ENCODE measurements at regions not wholly inside any gene's neighbourhood (a gene's known extent, or its start where the extent isn't known, plus 50 kb on each side); places are given as distances from the start of the nearest gene placed in this dataset.

- peaks cover 16% of the 10 kb centered on the region for H3K4me1 Mint-ChIP-seq (ENCODE audit: low read depth)
- no peak overlapping the region for H3K27ac Mint-ChIP-seq
- DNase-seq (no peak), ATAC-seq (no peak)
- intact Hi-C loops (cut with micrococcal nuclease): no loop called here
- CTCF ChIA-PET: no interaction called here
- H3K9me3 Mint-ChIP-seq: peaks cover 9% of the 10 kb centered on the region
- TF ChIP-seq CTCF (IDR thresholded peaks at IDR 0.05): no peak
- POLR2A ChIA-PET: interaction anchor here (1.2 kb wide), 1 partner anchor 30 kb away, joined by 3 read pairs; no protein-coding TSS in a partner anchor
- H3K36me3 Mint-ChIP-seq (ENCODE audit: low read depth): peaks cover 2% of the 10 kb centered on the region
- peaks cover 5% of the 10 kb centered on the region for H3K27me3 Mint-ChIP-seq
- no peak overlapping the region for H3K4me3 Mint-ChIP-seq
These were observed 147.5 kb downstream of the CYSLTR2 start for GRCh38 chr13:48801255-48801654.

- Mint-ChIP-seq H3K27ac (peak overlapping the region; percentile 63), H3K9me3 (peaks cover 9% of the 10 kb centered on the region), H3K27me3 (peaks cover 1% of the 10 kb centered on the region), H3K4me1 (ENCODE audit: low read depth) (peaks cover 21% of the 10 kb centered on the region), H3K4me3 (no peak overlapping the region), H3K36me3 (ENCODE audit: low read depth) (peaks cover 2% of the 10 kb centered on the region)
- TF ChIP-seq CTCF (IDR thresholded peaks at IDR 0.05): no peak
- CTCF ChIA-PET: interaction anchor here (1.9 kb wide), 1 partner anchor 36 kb away, joined by 4 read pairs; no protein-coding TSS in a partner anchor
- intact Hi-C loops (cut with micrococcal nuclease): no loop called here
- peak; percentile 77 for ATAC-seq
- POLR2A ChIA-PET: no interaction called here
- peak; percentile 12 for DNase-seq
These were observed 151.3 kb downstream of the CYSLTR2 start for GRCh38 chr13:48804821-48805601.

- Mint-ChIP-seq H3K27ac (no peak overlapping the region), H3K4me1 (ENCODE audit: low read depth) (peaks cover 21% of the 10 kb centered on the region), H3K36me3 (ENCODE audit: low read depth) (peaks cover 2% of the 10 kb centered on the region), H3K27me3 (peaks cover 3% of the 10 kb centered on the region), H3K9me3 (peaks cover 9% of the 10 kb centered on the region), H3K4me3 (no peak overlapping the region)
- POLR2A ChIA-PET: no interaction called here
- no peak for ATAC-seq
- TF ChIP-seq CTCF (IDR thresholded peaks at IDR 0.05): no peak
- CTCF ChIA-PET: interaction anchor here (1.1 kb wide), 1 partner anchor 14 kb away, joined by 3 read pairs; no protein-coding TSS in a partner anchor
- DNase-seq: no peak
- intact Hi-C loops (cut with micrococcal nuclease): no loop called here
These were observed 152.8 kb downstream of the CYSLTR2 start for GRCh38 chr13:48806522-48806921.

GRCh38 chr13:48808683-48809082 is 155.0 kb downstream of the CYSLTR2 start:
- ATAC-seq (no peak), DNase-seq (no peak)
- intact Hi-C loops (cut with micrococcal nuclease): no loop called here
- TF ChIP-seq CTCF (IDR thresholded peaks at IDR 0.05): no peak
- POLR2A ChIA-PET: no interaction called here
- peaks cover 21% of the 10 kb centered on the region for H3K4me1 Mint-ChIP-seq (ENCODE audit: low read depth)
- CTCF ChIA-PET: no interaction called here
- peaks cover 2% of the 10 kb centered on the region for H3K36me3 Mint-ChIP-seq (ENCODE audit: low read depth)
- H3K9me3 Mint-ChIP-seq: peaks cover 9% of the 10 kb centered on the region
- no peak overlapping the region for H3K4me3 Mint-ChIP-seq
- peaks cover 3% of the 10 kb centered on the region for H3K27me3 Mint-ChIP-seq
- H3K27ac Mint-ChIP-seq: no peak overlapping the region

GRCh38 chr13:48810013-48810412 is 156.3 kb downstream of the CYSLTR2 start:
- Mint-ChIP-seq H3K4me3 (no peak overlapping the region), H3K4me1 (ENCODE audit: low read depth) (peaks cover 18% of the 10 kb centered on the region)
- CTCF ChIA-PET: no interaction called here

More at GRCh38 chr13:48810013-48810412, 156.3 kb downstream of the CYSLTR2 start:
- no peak for TF ChIP-seq CTCF (IDR thresholded peaks at IDR 0.05)
- no peak for ATAC-seq
- H3K27me3 Mint-ChIP-seq: peaks cover 2% of the 10 kb centered on the region
- POLR2A ChIA-PET: no interaction called here
- peaks cover 3% of the 10 kb centered on the region for H3K9me3 Mint-ChIP-seq
- intact Hi-C loops (cut with micrococcal nuclease): no loop called here
- no peak overlapping the region for H3K27ac Mint-ChIP-seq
- DNase-seq: no peak
- no peaks in the 10 kb centered on the region for H3K36me3 Mint-ChIP-seq (ENCODE audit: low read depth)

Data from activated CD8-positive, alpha-beta T cell treated with anti-CD3 and anti-CD28 coated beads for 36 hours (primary cell).